ENCODE measurements at regions not wholly inside any gene's neighbourhood (a gene's known extent, or its start where the extent isn't known, plus 50 kb on each side); places are given as distances from the start of the nearest gene placed in this dataset.

- TF ChIP-seq POLR2AphosphoS5 (IDR thresholded peaks at IDR 0.05; ENCODE audit: low read depth, low read length) (no peak), REST (IDR thresholded peaks at IDR 0.05; ENCODE audit: insufficient read depth in 1 of 2, low read depth in 2 of 2, low read length in 2 of 2) (no peak), TAF1 (IDR thresholded peaks at IDR 0.05; ENCODE audit: borderline replicate concordance, insufficient read depth, low read length) (no peak), FOXP2 (optimal IDR thresholded peaks at IDR 0.05; ENCODE audit: borderline replicate concordance, extremely low read depth, extremely low read length, insufficient read depth) (no peak), SIN3A (IDR thresholded peaks at IDR 0.05; ENCODE audit: borderline replicate concordance, insufficient read depth, low read length) (no peak)
Measured at GRCh38 chr22:23419931-23420330, 160.2 kb downstream of the IGLL1 start.

Measured in PFSK-1 (cell line).